Putamen (tissue), 1 donor: ENCODE measurements at regions not wholly inside any gene's neighbourhood (a gene's known extent, or its start where the extent isn't known, plus 50 kb on each side); places are given as distances from the start of the nearest gene placed in this dataset.
A peak's percentile ranks its signal among the peaks of the same experiment; 100 is the strongest.

ENCODE experiments used
- DNase-seq: peaks from one replicate; pipeline ENCODE4 v3.0.0-alpha.2; 2016; ENCODE audit warnings: low spot score

- no peak for DNase-seq
These were observed 64.3 kb upstream of the FGFR2 start for GRCh38 chr10:121662531-121662930.

- DNase-seq, result no peak
These were observed 63.2 kb upstream of the FGFR2 start for GRCh38 chr10:121661451-121661851.

DNA sequence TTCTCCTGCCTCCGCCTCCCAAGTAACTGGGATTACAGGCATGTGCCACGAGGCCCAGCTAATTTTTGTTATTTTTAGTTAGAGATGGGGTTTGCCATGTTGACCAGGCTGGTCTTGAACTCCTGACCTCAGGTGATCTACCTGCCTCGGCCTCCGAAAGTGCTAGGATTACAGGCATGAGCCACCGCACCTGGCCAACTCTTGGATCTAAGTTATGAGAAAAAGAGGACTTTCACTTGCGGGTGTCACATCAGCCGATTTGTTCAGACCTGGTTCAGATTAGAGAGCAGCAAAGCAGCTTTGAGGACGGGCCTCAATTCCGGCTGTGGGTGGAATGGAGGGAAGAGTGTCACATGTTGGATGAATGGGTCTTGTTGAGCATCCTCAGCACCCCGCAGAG is 61.0 kb upstream of the FGFR2 start:
- DNase-seq, result no peak

- DNase-seq, result no peak
These were observed 60.4 kb upstream of the FGFR2 start for GRCh38 chr10:121658611-121659010.

GRCh38 chr10:121658111-121658510 is 59.9 kb upstream of the FGFR2 start:
- no peak for DNase-seq

DNA sequence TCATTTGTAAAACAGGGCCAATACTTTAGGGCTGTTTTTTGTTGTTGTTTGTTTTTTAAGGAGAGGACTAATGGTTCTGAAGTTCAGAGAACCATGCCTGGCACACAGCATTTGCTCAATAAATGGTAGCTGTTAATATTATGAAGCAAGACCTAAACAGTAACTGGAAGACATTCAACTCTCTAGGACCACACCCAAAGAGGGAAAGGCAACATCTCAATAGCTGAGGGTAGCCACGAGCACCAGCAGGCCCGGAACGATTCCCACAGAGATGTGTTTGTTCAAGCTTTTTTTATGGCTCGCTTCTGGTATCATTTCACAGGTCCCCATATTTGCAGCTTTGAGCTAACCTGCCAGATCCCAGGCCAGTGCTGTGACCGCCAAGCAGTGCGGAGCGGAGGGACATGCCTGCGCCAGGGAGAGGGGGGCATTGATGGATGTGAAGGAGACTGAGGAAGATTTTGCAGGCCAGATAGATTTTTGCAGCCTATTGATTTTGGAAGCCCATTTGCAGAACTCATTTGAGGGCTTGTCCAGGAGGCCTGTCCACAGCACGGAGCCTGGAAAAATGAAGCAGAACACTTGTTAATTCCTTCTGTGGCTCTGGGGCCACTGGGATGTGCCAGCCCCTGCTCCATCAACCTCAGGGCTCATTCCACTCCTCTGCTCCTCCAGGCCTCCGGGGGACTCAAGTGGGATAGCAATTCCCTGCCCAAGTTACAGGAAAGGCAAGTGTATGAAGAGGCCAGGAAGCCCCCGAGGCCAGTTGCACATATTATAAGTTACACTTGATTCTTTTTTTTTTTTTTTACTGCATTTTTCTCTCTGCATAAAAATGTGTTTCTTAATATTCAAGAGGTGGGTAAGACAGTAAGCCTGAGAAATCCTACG is 57.3 kb upstream of the FGFR2 start:
- no peak for DNase-seq

GRCh38 chr10:121654021-121654545 is 55.8 kb upstream of the FGFR2 start:
- DNase-seq, result no peak

- no peak for DNase-seq
These were observed 55.4 kb upstream of the FGFR2 start for GRCh38 chr10:121653608-121654007.

GRCh38 chr10:121648493-121648892 is 50.2 kb upstream of the FGFR2 start:
- peak; percentile 50 for DNase-seq

DNA sequence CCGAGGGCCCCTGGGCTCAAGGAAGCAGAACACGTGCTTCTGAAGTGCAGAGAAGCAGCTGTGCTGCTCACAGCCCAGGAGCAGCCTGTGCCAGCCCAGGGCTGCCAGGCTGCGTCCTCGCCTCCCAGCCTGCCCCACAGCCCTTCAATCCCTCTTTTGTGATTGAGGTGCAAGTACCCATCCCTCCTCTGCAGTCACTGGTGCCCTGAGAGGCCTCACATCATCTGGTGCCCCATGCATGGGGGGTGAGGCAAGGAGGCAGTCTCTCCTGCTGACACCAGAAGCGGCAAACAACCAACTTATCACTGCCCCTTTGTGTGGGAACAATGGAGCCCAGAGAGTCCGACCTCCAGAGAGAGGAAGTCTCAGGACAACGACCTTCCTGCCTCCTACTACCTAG is 49.8 kb upstream of the FGFR2 start:
- peak; percentile 77 for DNase-seq
